ENCODE measurements at regions not wholly inside any gene's neighbourhood (a gene's known extent, or its start where the extent isn't known, plus 50 kb on each side); places are given as distances from the start of the nearest gene placed in this dataset.

GRCh38 chr3:88785841-88786240, 321.6 kb upstream of the EPHA3 start:
- TF ChIP-seq CTCF (IDR thresholded peaks at IDR 0.05; ENCODE audit: borderline replicate concordance): no peak
- intact Hi-C loops (cut with micrococcal nuclease): no loop called here
- Histone ChIP-seq H3K27me3 (ENCODE audit: low read depth) (no peaks in the 10 kb centered on the region), H3K36me3 (no peaks in the 10 kb centered on the region), H3K4me3 (no peak overlapping the region), H3K9me3 (replicated peaks) (peaks cover 15% of the 10 kb centered on the region), H3K4me1 (no peaks in the 10 kb centered on the region), H3K27ac (replicated peaks) (no peak overlapping the region)
- no peak for DNase-seq

DNA sequence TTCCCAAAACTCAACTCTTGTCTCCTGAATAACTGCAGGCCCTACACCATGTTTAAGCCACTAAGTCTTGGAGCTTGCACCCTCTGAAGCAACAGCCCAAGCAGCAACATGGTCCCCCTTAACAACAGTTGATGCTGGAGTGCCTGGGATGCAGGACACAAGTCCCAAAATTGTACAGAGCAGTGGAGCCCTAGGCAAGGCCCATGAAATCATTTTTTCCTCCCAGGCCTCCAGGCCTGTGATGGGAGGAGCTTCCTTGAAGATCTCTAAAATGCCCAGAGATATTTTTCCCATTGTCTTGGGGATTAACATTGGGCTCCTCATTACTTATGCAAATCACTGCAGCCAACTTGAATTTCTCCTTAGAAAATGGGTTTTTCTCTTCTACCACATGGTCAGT, 311.9 kb upstream of the EPHA3 start:
- DNase-seq: no peak
- intact Hi-C loops (cut with micrococcal nuclease): no loop called here

DNA sequence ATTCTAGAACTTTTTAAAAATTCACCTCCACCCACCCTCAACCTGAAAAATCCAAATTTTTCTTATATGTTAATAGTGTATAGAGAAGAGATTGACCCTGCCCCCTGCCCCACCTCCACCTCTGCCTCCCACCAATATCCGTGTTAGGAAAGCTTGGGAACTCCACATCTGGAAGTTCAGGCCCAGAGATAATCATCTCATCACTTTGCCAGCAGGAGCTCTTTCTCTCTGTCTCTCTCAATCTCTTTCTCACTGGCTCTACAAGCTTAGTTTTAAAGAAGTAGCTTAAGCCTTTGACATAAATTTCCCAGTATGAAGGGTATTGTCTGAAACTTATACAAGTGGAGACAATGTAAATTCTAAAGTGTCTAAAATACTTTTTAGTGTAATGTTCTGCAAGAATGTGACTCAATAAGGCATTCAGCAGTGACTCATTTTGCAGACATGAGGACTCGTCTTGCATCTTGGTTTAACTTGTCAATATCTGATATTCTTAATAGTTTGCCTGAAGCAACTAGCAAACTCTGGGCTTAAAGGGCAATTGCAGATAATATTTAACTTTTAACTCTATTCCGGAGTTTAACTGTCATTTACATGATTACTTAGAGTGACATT, 299.8 kb upstream of the EPHA3 start:
- Histone ChIP-seq H3K4me3 (no peak overlapping the region), H3K36me3 (no peaks in the 10 kb centered on the region), H3K27me3 (ENCODE audit: low read depth) (no peaks in the 10 kb centered on the region), H3K4me1 (peaks cover 13% of the 10 kb centered on the region), H3K9me3 (replicated peaks) (no peaks in the 10 kb centered on the region), H3K27ac (replicated peaks) (no peak overlapping the region)
- intact Hi-C loops (cut with micrococcal nuclease): no loop called here
- TF ChIP-seq CTCF (IDR thresholded peaks at IDR 0.05; ENCODE audit: borderline replicate concordance): no peak
- DNase-seq: no peak

More for the DNA sequence above, 311.9 kb upstream of the EPHA3 start:
- H3K9me3 ChIP-seq (replicated peaks): peaks cover 33% of the 10 kb centered on the region
- no peak for TF ChIP-seq CTCF (IDR thresholded peaks at IDR 0.05; ENCODE audit: borderline replicate concordance)
- no peak overlapping the region for H3K27ac ChIP-seq (replicated peaks)
- H3K36me3 ChIP-seq: no peaks in the 10 kb centered on the region
- H3K27me3 ChIP-seq (ENCODE audit: low read depth): no peaks in the 10 kb centered on the region
- no peaks in the 10 kb centered on the region for H3K4me1 ChIP-seq
- H3K4me3 ChIP-seq: no peak overlapping the region

DNA sequence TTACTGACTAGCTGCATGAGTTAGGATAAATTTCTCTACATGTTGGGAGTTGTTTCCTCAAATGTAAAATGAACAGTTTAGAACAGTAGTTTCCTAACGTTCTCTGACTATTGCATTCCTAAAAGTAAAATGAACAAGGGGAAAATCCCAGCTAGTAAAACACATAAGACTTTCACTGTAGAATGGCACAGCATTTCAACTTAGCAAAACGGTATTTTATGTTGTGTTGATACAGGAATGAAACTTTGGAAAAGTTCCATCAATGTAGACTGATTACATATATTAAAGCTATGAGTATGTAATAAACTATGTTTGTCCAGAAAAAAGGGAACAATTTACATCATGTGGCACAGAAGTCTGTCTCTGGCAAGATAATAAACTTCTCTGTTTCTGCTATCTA, 297.4 kb upstream of the EPHA3 start:
- intact Hi-C loops (cut with micrococcal nuclease): no loop called here
- H3K27me3 ChIP-seq (ENCODE audit: low read depth): no peaks in the 10 kb centered on the region
- H3K9me3 ChIP-seq (replicated peaks): no peaks in the 10 kb centered on the region
- no peak for DNase-seq
- no peak for TF ChIP-seq CTCF (IDR thresholded peaks at IDR 0.05; ENCODE audit: borderline replicate concordance)
- no peaks in the 10 kb centered on the region for H3K36me3 ChIP-seq
- H3K4me3 ChIP-seq: no peak overlapping the region
- peak overlapping the region; percentile 76 for H3K27ac ChIP-seq (replicated peaks)
- H3K4me1 ChIP-seq: peaks cover 15% of the 10 kb centered on the region

GRCh38 chr3:88810455-88810854, 297.0 kb upstream of the EPHA3 start:
- Histone ChIP-seq H3K27ac (replicated peaks) (peak overlapping the region; percentile 76), H3K4me1 (peaks cover 15% of the 10 kb centered on the region), H3K4me3 (no peak overlapping the region), H3K27me3 (ENCODE audit: low read depth) (no peaks in the 10 kb centered on the region), H3K9me3 (replicated peaks) (no peaks in the 10 kb centered on the region), H3K36me3 (no peaks in the 10 kb centered on the region)
- DNase-seq: no peak
- intact Hi-C loops (cut with micrococcal nuclease): no loop called here
- TF ChIP-seq CTCF (IDR thresholded peaks at IDR 0.05; ENCODE audit: borderline replicate concordance): no peak
